Parathyroid adenoma (tissue), 2 donors: ENCODE measurements at regions not wholly inside any gene's neighbourhood (a gene's known extent, or its start where the extent isn't known, plus 50 kb on each side); places are given as distances from the start of the nearest gene placed in this dataset.

ENCODE experiments used
- H2AFZ ChIP-seq: fragments of 300-600 bp; sonication (generic); one replicate; pipeline ENCODE4 v1.7.0; 2017; ENCODE audit warnings: antibody characterized with exemption, mild to moderate bottlenecking
- H3K27ac ChIP-seq: fragments of 300-600 bp; sonication (generic); one replicate; pipeline ENCODE4 v1.7.0; 2017
- H3K27me3 ChIP-seq: fragments of 300-600 bp; sonication (generic); one replicate; pipeline ENCODE4 v1.7.0; 2017; ENCODE audit warnings: low read length; ENCODE audit not compliant: control insufficient read depth, insufficient read depth
- H3K36me3 ChIP-seq: fragments of 300-600 bp; sonication (generic); one replicate; pipeline ENCODE4 v1.7.0; 2017; ENCODE audit warnings: low read length; ENCODE audit not compliant: control insufficient read depth, insufficient read depth
- H3K4me1 ChIP-seq: fragments of 300-600 bp; sonication (generic); one replicate; pipeline ENCODE4 v1.7.0; 2017; ENCODE audit warnings: control low read depth
- H3K4me2 ChIP-seq: fragments of 300-600 bp; sonication (generic); one replicate; pipeline ENCODE4 v1.7.0; 2017; ENCODE audit warnings: low read length
- H3K4me3 ChIP-seq: fragments of 300-600 bp; sonication (generic); one replicate; pipeline ENCODE4 v1.7.0; 2017; ENCODE audit warnings: low read depth, low read length
- H3K79me2 ChIP-seq: fragments of 300-600 bp; sonication (generic); one replicate; pipeline ENCODE4 v1.7.0; 2017; ENCODE audit warnings: control low read depth
- H3K9ac ChIP-seq: fragments of 300-600 bp; sonication (generic); one replicate; pipeline ENCODE4 v1.7.0; 2017; ENCODE audit warnings: mild to moderate bottlenecking
- H3K9me3 ChIP-seq: fragments of 300-600 bp; sonication (generic); one replicate; pipeline ENCODE4 v1.7.0; 2017; ENCODE audit warnings: low read length; ENCODE audit not compliant: control insufficient read depth
- TF ChIP-seq, protein P1 (sequence below): fragments of 300-600 bp; sonication (generic); IDR thresholded peaks from one replicate; pipeline ENCODE4 v1.7.0; 2017; ENCODE audit warnings: antibody characterized with exemption, mild to moderate bottlenecking
- donor health status: primary hyperparathyroidism.

DNA sequence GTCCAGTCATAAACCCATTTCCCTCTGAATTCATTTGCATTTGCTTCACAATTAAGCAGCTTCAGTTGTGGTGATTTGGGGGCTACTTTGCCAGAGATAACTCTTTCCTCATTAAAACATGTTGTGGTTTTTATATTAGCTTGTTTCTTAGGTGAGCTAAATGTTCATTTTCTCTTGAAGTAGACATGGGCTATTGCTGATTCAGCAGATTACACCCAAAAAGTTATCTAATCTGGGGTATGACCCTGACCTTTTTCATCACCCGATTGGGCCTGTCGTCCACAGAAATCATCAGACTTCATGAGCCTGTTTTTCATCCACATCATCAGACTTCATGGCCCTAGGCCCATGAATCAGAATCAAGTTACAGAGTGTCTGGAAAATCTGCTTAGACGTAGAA lies 97.5 kb upstream of the KLHL25 start:
- Histone ChIP-seq H2AFZ (no peak overlapping the region), H3K79me2 (no peaks in the 10 kb centered on the region), H3K4me1 (no peaks in the 10 kb centered on the region), H3K27ac (no peak overlapping the region), H3K4me2 (no peak overlapping the region), H3K9ac (no peak overlapping the region), H3K9me3 (no peaks in the 10 kb centered on the region), H3K36me3 (no peaks in the 10 kb centered on the region), H3K27me3 (no peaks in the 10 kb centered on the region), H3K4me3 (no peak overlapping the region)
- TF ChIP-seq, protein P1, sequence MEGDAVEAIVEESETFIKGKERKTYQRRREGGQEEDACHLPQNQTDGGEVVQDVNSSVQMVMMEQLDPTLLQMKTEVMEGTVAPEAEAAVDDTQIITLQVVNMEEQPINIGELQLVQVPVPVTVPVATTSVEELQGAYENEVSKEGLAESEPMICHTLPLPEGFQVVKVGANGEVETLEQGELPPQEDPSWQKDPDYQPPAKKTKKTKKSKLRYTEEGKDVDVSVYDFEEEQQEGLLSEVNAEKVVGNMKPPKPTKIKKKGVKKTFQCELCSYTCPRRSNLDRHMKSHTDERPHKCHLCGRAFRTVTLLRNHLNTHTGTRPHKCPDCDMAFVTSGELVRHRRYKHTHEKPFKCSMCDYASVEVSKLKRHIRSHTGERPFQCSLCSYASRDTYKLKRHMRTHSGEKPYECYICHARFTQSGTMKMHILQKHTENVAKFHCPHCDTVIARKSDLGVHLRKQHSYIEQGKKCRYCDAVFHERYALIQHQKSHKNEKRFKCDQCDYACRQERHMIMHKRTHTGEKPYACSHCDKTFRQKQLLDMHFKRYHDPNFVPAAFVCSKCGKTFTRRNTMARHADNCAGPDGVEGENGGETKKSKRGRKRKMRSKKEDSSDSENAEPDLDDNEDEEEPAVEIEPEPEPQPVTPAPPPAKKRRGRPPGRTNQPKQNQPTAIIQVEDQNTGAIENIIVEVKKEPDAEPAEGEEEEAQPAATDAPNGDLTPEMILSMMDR: no peak

GRCh38 chr15:85897207-85897894 lies 102.6 kb upstream of the KLHL25 start:
- Histone ChIP-seq H3K36me3 (no peaks in the 10 kb centered on the region), H3K27ac (no peak overlapping the region), H3K9me3 (no peaks in the 10 kb centered on the region), H3K27me3 (no peaks in the 10 kb centered on the region), H3K79me2 (no peaks in the 10 kb centered on the region), H3K9ac (no peak overlapping the region), H3K4me3 (no peak overlapping the region), H3K4me1 (no peaks in the 10 kb centered on the region), H2AFZ (no peak overlapping the region), H3K4me2 (no peak overlapping the region)
- TF ChIP-seq, protein P1: no peak

- Histone ChIP-seq H3K9ac (no peak overlapping the region), H2AFZ (no peak overlapping the region), H3K27me3 (no peaks in the 10 kb centered on the region), H3K36me3 (no peaks in the 10 kb centered on the region), H3K4me2 (no peak overlapping the region), H3K4me3 (no peak overlapping the region), H3K79me2 (no peaks in the 10 kb centered on the region), H3K4me1 (no peaks in the 10 kb centered on the region), H3K27ac (no peak overlapping the region), H3K9me3 (no peaks in the 10 kb centered on the region)
- TF ChIP-seq, protein P1: no peak
Measured at GRCh38 chr15:85897895-85898717, 103.4 kb upstream of the KLHL25 start.

DNA sequence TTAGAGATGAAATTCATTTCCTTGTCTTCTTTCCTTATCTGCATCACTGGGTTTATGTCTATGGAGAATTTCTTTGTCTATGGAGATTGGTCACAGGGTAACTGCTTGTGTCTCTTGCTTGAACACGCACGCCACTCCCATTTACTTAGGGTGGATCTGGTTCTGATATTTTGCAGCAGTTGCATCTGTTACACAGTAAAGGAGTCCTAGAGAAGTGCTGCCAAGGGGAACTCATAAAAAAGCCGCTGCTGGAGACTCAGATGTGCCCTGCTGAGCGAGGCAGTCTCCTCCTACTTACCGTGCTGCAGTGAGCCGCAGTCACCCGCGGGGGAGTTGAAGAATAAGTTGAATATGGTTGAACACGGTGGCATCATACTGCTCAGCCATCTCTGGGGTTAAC lies 105.2 kb upstream of the KLHL25 start:
- Histone ChIP-seq H3K4me1 (no peaks in the 10 kb centered on the region), H3K9me3 (no peaks in the 10 kb centered on the region), H3K79me2 (no peaks in the 10 kb centered on the region), H3K4me2 (no peak overlapping the region), H3K36me3 (no peaks in the 10 kb centered on the region), H3K4me3 (no peak overlapping the region), H3K9ac (no peak overlapping the region), H3K27ac (no peak overlapping the region), H3K27me3 (no peaks in the 10 kb centered on the region), H2AFZ (no peak overlapping the region)
- TF ChIP-seq, protein P1: no peak
